GM12891 (cell line): ENCODE measurements at regions not wholly inside any gene's neighbourhood (a gene's known extent, or its start where the extent isn't known, plus 50 kb on each side); places are given as distances from the start of the nearest gene placed in this dataset.
"Not testable (repeated sequence)": the region's sequence is repeated elsewhere in the genome, so short reads cannot be mapped to it uniquely, and the experiment has no call there.

Source experiments
- DNase-seq: peaks from one replicate; pipeline ENCODE4 v3.0.0; 2011; ENCODE audit warnings: low spot score; ENCODE audit not compliant: insufficient read length
- FAIRE-seq: peaks from 2 replicates; lab custom pipeline; 2011; peaks lifted over from hg19 to GRCh38; lab: Jason Lieb, UNC
- PAX5 ChIP-seq: IDR thresholded peaks from 2 replicates; pipeline ENCODE4 v1.6.1; 2011; ENCODE audit warnings: low read length, moderate library complexity, mild to moderate bottlenecking; ENCODE audit not compliant: insufficient read depth, severe bottlenecking
- POLR2A ChIP-seq: IDR thresholded peaks from 2 replicates; pipeline ENCODE4 v1.6.1; 2011; ENCODE audit warnings: low read depth, low read length, control low read depth
- POLR2AphosphoS5 ChIP-seq: IDR thresholded peaks from 2 replicates; pipeline ENCODE4 v1.6.1; 2011; ENCODE audit warnings: low read depth, low read length, control low read depth
- POU2F2 ChIP-seq: IDR thresholded peaks from 2 replicates; pipeline ENCODE4 v1.6.1; 2011; ENCODE audit warnings: low read depth, mild to moderate bottlenecking, control low read depth, low read length, moderate library complexity
- SPI1 ChIP-seq: IDR thresholded peaks from 2 replicates; pipeline ENCODE4 v1.6.1; 2011; ENCODE audit warnings: low read depth, low read length, control low read depth
- TAF1 ChIP-seq: IDR thresholded peaks from 2 replicates; pipeline ENCODE4 v1.6.1; 2011; ENCODE audit warnings: low read depth, low read length, control low read depth

DNA sequence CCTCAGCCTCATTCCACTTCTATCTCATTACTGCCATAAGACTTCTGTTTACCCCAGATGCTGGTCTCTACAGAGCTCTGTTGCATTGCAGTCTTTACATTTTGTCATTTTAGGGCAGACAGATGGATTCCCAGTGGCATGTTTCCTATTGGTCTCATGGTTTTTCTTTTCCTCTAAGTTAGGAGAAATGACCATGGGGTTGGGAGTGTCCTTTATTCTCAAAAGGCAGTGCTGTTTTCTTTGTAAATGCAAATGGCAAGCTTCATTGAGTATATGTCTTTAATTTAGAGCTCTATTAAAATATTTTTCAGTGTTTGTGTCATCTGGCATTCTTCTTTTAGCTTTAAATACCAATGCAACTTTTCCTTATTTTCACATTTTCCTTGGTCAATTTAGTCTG, 57.0 kb downstream of the MSTN start:
- DNase-seq = no peak
- TF ChIP-seq POLR2AphosphoS5 (no peak), PAX5 (no peak)
- FAIRE-seq = no peak

DNA sequence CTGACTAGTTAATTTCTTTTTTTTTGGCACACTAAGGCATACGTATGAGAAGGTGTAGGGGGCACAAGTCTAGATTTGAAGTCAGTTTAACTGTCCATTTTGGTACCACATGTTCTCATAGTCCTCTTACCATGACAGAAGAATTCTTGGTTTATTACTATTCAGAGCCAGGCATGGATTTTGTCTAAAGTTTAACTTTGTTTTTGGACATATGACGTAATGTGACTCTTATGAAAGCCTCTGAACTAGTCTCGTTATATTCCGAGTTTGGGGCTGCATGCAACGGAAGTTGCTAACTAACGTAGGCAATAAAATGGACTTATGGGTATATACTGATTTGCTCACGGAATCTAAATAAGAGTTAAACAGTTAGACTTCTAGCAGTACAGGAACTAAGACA, 62.9 kb downstream of the MSTN start:
- FAIRE-seq = no peak
- no peak for TF ChIP-seq PAX5
- no peak for TF ChIP-seq TAF1
- no peak for DNase-seq

DNA sequence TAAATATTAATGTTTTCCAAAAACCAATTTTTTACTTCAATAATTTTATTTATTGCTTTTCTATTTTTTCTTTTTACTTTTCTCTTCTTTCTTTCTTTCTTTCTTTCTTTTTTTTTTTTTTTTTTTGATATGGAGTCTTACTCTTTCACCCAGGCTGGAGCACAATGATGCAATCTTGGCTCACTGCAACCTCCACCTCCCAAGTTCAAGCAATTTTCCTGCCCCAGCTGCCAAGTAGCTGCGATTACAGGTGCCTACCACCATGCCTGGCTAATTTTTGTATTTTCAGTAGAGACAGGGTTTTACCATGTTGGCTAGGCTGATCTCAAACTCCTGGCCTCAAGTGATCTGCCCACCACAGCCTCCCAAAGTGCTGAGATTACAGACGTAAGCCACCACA, 63.9 kb downstream of the MSTN start:
- not testable (repeated sequence) for DNase-seq, FAIRE-seq

DNA sequence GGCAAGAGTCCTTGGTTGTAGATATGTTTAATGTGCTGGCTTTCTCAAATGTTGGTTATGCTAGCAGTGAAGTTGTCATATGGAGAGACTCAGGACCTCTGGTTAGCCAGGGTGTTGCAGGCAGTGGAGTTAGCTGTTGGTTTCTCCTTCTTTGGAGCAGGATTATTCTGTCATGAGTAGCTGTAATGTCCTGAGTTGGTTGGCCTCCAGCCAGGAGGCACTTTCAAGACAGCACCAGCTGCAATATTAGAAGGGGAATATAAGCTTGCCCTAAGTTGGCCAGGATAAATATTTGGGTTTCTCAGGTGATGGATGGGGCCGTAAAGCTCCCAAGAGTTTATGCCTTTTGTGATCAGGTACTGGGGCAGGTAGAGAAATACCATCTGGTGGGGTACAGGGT, 65.5 kb downstream of the MSTN start:
- FAIRE-seq (no peak), DNase-seq (no peak)
- TF ChIP-seq SPI1 (no peak), PAX5 (no peak), POU2F2 (no peak), TAF1 (no peak), POLR2AphosphoS5 (no peak), POLR2A (no peak)

DNA sequence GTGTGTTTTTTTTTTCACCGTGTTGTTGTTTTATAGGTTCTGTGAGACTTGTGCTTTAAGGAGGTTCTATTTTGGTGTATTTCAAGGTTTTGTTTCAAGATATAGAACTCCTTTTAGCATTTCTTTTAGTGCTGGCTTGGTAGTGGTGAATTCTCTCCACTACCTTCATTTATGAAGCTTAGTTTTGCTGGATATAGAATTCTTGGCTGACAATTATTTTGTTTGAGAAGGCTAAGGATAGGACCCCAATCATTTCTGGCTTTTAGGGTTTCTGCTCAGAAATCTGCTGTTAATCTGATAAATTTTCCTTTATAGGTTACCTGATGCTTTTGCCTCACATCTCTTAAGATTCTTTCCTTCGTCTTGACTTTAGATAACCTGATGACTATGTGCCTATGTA, 66.8 kb downstream of the MSTN start:
- DNase-seq = no peak
- no peak for FAIRE-seq
- TF ChIP-seq SPI1 = no peak
- no peak for TF ChIP-seq POLR2AphosphoS5
- TF ChIP-seq POU2F2 = no peak
- no peak for TF ChIP-seq PAX5
- no peak for TF ChIP-seq POLR2A
- TF ChIP-seq TAF1 = no peak

DNA sequence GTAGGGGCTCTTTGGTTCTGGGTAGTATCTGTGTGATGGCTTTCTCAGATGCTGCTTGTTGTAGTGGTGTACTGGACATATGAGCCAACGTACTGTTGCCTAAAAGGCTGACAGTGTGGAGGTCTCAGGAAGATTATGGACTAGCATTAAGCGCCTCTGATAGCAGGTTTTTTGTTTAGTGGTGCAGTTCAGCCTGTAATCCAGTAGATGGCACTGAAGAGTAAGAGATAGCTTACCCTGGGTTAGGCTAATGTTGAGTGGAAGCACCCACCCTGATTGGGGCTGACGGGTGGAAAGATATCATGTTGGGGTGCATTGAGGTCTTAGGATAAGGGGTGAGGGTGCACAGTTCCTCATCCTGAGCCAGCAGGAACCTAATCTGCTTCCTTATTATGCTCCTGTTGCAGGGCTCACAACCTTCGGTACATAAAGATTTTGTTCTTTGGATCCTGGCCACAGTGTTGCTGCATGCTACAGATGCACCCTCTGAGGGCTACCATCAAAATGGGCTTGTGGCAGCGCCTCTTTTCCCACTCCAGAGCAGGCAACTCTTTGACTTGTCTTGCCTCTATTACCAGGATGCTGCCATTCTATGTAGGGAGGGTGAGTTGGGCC, 79.6 kb downstream of the MSTN start:
- FAIRE-seq (peak; percentile 58), DNase-seq (no peak)
- TF ChIP-seq SPI1 = no peak
- no peak for TF ChIP-seq PAX5
- no peak for TF ChIP-seq POLR2A

DNA sequence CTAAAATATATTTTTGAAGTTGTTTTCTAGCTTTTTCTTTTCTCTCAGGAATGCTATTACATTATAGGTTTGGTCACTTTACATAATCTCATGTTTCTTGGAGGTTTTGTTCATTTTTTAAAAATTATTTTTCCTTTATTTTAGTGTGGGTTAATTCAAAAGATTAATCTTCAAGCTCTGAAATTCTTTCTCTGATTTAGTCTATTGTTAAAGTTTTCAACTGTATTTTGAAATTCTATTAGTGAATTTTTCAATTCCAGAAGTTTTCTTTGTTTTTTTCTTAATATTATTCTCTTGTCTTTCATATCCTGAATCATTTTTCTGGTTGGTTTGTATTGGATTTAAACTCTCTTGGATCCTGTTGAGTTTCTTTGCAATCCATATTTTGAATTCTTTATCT, 80.4 kb downstream of the MSTN start:
- no peak for DNase-seq
- no peak for FAIRE-seq
- TF ChIP-seq POLR2A (no peak), TAF1 (no peak), POU2F2 (no peak), POLR2AphosphoS5 (no peak), PAX5 (no peak), SPI1 (no peak)

DNA sequence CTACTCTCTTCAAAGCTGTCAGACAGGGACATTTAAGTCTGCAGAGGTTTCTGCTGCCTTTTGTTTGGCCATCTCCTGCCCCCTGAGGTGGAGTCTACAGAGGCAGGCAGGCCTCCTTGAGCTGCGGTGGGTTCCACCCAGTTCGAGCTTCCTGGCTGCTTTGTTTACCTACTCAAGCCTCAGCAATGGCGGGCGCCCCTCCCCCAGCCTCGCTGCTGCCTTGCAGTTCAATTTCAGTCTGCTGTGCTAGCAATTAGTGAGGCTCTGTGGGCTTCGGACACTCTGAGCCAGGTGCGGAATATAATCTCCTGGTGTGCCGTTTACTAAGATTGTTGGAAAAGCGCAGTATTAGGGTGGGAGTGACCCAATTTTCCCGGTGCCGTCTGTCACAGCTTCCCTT, 86.0 kb downstream of the MSTN start:
- not testable (repeated sequence) for DNase-seq, FAIRE-seq

DNA sequence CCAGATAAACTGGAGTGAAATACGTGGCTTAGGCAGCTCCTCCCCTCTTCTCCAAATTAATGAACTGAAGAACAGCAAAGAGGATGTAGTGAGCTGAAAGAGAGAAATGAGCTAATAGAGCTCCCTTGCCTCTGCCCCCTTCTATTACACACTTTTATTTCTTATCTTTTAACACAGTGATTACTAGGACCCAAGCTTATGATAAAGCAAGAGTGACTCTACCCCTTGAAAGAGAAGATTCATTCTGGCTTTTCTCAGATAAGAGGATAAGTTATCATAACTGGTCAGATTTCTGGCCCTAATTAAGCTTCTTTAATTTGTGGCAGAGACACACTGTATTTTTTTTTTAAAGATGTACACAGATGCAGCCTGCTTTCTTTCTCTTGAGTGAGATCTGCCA, 102.2 kb downstream of the MSTN start:
- no peak for FAIRE-seq
- TF ChIP-seq PAX5 = no peak
- TF ChIP-seq POLR2AphosphoS5 = no peak
- TF ChIP-seq POU2F2 = no peak
- TF ChIP-seq SPI1 = no peak
- TF ChIP-seq TAF1 = no peak
- no peak for TF ChIP-seq POLR2A
- DNase-seq = no peak

DNA sequence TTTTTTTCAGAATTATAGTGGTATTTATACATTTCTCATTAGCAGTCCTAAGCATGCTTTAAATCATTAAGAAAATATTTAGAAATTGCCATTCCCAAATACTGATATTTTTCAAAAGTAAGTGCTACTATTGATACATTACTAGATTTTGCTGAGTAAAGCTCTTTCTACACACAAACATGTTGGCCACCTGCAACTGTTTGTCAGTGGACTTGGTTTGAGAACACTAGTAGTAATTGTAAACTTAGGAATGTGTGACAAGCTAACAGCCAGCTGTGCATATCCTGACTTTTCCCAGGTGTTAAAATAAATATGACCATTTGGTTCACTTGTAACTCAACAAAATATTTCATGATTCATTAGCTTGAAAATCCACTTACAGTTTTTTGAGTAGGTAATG, 103.1 kb downstream of the MSTN start:
- TF ChIP-seq PAX5 = no peak
- no peak for TF ChIP-seq POLR2AphosphoS5
- no peak for TF ChIP-seq TAF1
- TF ChIP-seq SPI1 = no peak
- TF ChIP-seq POU2F2 = no peak
- TF ChIP-seq POLR2A = no peak
- DNase-seq = no peak
- no peak for FAIRE-seq

DNA sequence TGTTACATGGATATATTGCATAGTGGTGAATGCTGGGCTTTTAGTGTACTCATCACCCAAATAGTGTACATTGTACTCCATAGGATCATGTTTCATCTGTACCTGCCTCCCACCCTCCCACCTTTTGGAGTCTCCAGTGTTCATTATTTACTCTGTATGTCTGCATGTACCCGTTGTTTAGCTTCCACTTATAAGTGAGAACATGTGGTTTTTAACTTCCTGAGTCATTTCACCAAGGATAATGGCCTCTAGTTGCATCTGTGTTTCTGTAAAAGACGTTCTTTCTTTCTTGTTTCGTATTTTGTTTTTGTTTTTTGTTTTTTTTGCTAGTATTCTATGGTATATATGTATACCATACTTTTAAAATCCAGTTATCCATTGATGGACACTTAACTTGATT, 107.5 kb downstream of the MSTN start:
- DNase-seq = no peak
- TF ChIP-seq POLR2A (no peak), SPI1 (no peak), POLR2AphosphoS5 (no peak), TAF1 (no peak), PAX5 (no peak), POU2F2 (no peak)
- peak; percentile 81 for FAIRE-seq
